ENCODE measurements at regions not wholly inside any gene's neighbourhood (a gene's known extent, or its start where the extent isn't known, plus 50 kb on each side); places are given as distances from the start of the nearest gene placed in this dataset.

DNA sequence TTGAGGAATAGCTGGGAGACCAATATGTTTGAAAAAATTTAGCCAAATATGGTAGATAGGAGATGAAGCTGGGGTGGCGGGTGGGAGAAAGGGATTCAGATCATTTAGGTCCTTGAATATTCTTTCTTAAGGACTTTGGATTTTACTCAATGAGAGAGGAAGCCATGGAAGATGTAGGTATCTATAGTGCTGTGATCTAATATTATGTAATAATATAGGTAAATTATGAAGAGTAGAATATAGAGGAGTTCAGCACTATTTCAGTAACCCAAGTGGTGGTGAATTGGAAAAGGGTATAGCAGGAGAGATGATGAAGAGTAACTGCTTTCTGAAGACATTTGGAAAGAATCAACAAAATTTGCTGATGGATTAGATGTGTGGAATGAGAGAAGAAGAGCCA lies 417.6 kb downstream of the UTRN start:
- TF ChIP-seq, protein P1, sequence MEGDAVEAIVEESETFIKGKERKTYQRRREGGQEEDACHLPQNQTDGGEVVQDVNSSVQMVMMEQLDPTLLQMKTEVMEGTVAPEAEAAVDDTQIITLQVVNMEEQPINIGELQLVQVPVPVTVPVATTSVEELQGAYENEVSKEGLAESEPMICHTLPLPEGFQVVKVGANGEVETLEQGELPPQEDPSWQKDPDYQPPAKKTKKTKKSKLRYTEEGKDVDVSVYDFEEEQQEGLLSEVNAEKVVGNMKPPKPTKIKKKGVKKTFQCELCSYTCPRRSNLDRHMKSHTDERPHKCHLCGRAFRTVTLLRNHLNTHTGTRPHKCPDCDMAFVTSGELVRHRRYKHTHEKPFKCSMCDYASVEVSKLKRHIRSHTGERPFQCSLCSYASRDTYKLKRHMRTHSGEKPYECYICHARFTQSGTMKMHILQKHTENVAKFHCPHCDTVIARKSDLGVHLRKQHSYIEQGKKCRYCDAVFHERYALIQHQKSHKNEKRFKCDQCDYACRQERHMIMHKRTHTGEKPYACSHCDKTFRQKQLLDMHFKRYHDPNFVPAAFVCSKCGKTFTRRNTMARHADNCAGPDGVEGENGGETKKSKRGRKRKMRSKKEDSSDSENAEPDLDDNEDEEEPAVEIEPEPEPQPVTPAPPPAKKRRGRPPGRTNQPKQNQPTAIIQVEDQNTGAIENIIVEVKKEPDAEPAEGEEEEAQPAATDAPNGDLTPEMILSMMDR (IDR thresholded peaks at IDR 0.05; ENCODE audit: low read length) = no peak
- no peak for TF ChIP-seq EZH2phosphoT487 (IDR thresholded peaks at IDR 0.05; ENCODE audit: low read length)
